ENCODE measurements at regions not wholly inside any gene's neighbourhood (a gene's known extent, or its start where the extent isn't known, plus 50 kb on each side); places are given as distances from the start of the nearest gene placed in this dataset.

- no peaks in the 10 kb centered on the region for H3K9me2 ChIP-seq (replicated peaks; ENCODE audit: low read depth, low read length)
- H3K9me3 ChIP-seq (ENCODE audit: insufficient read depth, low read depth, low read length) = no peaks in the 10 kb centered on the region
- H3K9ac ChIP-seq (ENCODE audit: low read depth, low read length, poor library complexity, severe bottlenecking) = no peak overlapping the region
- no peak overlapping the region for H3K4me3 ChIP-seq (ENCODE audit: low read length, poor library complexity, severe bottlenecking)
- H4K20me1 ChIP-seq (ENCODE audit: insufficient read depth, low read length, poor library complexity, severe bottlenecking) = no peaks in the 10 kb centered on the region
- no peaks in the 10 kb centered on the region for H3K36me3 ChIP-seq (ENCODE audit: insufficient read depth, low read length)
- H3K27me3 ChIP-seq (ENCODE audit: insufficient read depth, low read length, poor library complexity, severe bottlenecking) = no peaks in the 10 kb centered on the region
- TF ChIP-seq, protein P1, sequence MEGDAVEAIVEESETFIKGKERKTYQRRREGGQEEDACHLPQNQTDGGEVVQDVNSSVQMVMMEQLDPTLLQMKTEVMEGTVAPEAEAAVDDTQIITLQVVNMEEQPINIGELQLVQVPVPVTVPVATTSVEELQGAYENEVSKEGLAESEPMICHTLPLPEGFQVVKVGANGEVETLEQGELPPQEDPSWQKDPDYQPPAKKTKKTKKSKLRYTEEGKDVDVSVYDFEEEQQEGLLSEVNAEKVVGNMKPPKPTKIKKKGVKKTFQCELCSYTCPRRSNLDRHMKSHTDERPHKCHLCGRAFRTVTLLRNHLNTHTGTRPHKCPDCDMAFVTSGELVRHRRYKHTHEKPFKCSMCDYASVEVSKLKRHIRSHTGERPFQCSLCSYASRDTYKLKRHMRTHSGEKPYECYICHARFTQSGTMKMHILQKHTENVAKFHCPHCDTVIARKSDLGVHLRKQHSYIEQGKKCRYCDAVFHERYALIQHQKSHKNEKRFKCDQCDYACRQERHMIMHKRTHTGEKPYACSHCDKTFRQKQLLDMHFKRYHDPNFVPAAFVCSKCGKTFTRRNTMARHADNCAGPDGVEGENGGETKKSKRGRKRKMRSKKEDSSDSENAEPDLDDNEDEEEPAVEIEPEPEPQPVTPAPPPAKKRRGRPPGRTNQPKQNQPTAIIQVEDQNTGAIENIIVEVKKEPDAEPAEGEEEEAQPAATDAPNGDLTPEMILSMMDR (conservative IDR thresholded peaks at IDR 0.05; ENCODE audit: low read length) = no peak
- TF ChIP-seq EZH2phosphoT487 (IDR thresholded peaks at IDR 0.05; ENCODE audit: borderline replicate concordance) = no peak
- no peak overlapping the region for H3K4me2 ChIP-seq (ENCODE audit: low read depth, low read length, poor library complexity, severe bottlenecking)
- H3K4me1 ChIP-seq (ENCODE audit: insufficient read depth, low read length, poor library complexity, severe bottlenecking) = no peaks in the 10 kb centered on the region
- no peaks in the 10 kb centered on the region for H3K79me2 ChIP-seq (ENCODE audit: insufficient read depth, low read length)
- H3F3A ChIP-seq (ENCODE audit: low read depth) = no peaks in the 10 kb centered on the region
- no peak overlapping the region for H2AFZ ChIP-seq (ENCODE audit: low read length)
Observed at GRCh38 chr10:125373546-125373945, 213.2 kb upstream of the CTBP2 start.

- no peaks in the 10 kb centered on the region for H3K27me3 ChIP-seq (ENCODE audit: insufficient read depth, low read length, poor library complexity, severe bottlenecking)
- no peak for TF ChIP-seq EZH2phosphoT487 (IDR thresholded peaks at IDR 0.05; ENCODE audit: borderline replicate concordance)
- TF ChIP-seq, protein P1 (conservative IDR thresholded peaks at IDR 0.05; ENCODE audit: low read length) = no peak
- no peaks in the 10 kb centered on the region for H3K79me2 ChIP-seq (ENCODE audit: insufficient read depth, low read length)
Observed at GRCh38 chr10:125370578-125370977, 210.2 kb upstream of the CTBP2 start.

GRCh38 chr10:125369382-125370326, 209.3 kb upstream of the CTBP2 start:
- Histone ChIP-seq H3K4me1 (ENCODE audit: insufficient read depth, low read length, poor library complexity, severe bottlenecking) (no peaks in the 10 kb centered on the region), H3K79me2 (ENCODE audit: insufficient read depth, low read length) (no peaks in the 10 kb centered on the region), H3K4me2 (ENCODE audit: low read depth, low read length, poor library complexity, severe bottlenecking) (no peak overlapping the region), H3K9me2 (replicated peaks; ENCODE audit: low read depth, low read length) (no peaks in the 10 kb centered on the region), H3K36me3 (ENCODE audit: insufficient read depth, low read length) (no peaks in the 10 kb centered on the region), H3K9ac (ENCODE audit: low read depth, low read length, poor library complexity, severe bottlenecking) (no peak overlapping the region), H3K4me3 (ENCODE audit: low read length, poor library complexity, severe bottlenecking) (no peak overlapping the region), H3K27me3 (ENCODE audit: insufficient read depth, low read length, poor library complexity, severe bottlenecking) (no peaks in the 10 kb centered on the region), H2AFZ (ENCODE audit: low read length) (no peak overlapping the region), H4K20me1 (ENCODE audit: insufficient read depth, low read length, poor library complexity, severe bottlenecking) (no peaks in the 10 kb centered on the region), H3K9me3 (ENCODE audit: insufficient read depth, low read depth, low read length) (no peaks in the 10 kb centered on the region), H3F3A (ENCODE audit: low read depth) (no peaks in the 10 kb centered on the region)
- no peak for TF ChIP-seq EZH2phosphoT487 (IDR thresholded peaks at IDR 0.05; ENCODE audit: borderline replicate concordance)
- TF ChIP-seq, protein P1 (conservative IDR thresholded peaks at IDR 0.05; ENCODE audit: low read length) = no peak

More at GRCh38 chr10:125370578-125370977, 210.2 kb upstream of the CTBP2 start:
- H2AFZ ChIP-seq (ENCODE audit: low read length) = no peak overlapping the region
- H3K9me3 ChIP-seq (ENCODE audit: insufficient read depth, low read depth, low read length) = no peaks in the 10 kb centered on the region
- no peaks in the 10 kb centered on the region for H3K9me2 ChIP-seq (replicated peaks; ENCODE audit: low read depth, low read length)
- no peaks in the 10 kb centered on the region for H3F3A ChIP-seq (ENCODE audit: low read depth)
- no peak overlapping the region for H3K4me3 ChIP-seq (ENCODE audit: low read length, poor library complexity, severe bottlenecking)
- no peaks in the 10 kb centered on the region for H3K4me1 ChIP-seq (ENCODE audit: insufficient read depth, low read length, poor library complexity, severe bottlenecking)
- H4K20me1 ChIP-seq (ENCODE audit: insufficient read depth, low read length, poor library complexity, severe bottlenecking) = no peaks in the 10 kb centered on the region
- no peak overlapping the region for H3K9ac ChIP-seq (ENCODE audit: low read depth, low read length, poor library complexity, severe bottlenecking)
- no peaks in the 10 kb centered on the region for H3K36me3 ChIP-seq (ENCODE audit: insufficient read depth, low read length)
- H3K4me2 ChIP-seq (ENCODE audit: low read depth, low read length, poor library complexity, severe bottlenecking) = no peak overlapping the region
